NK-92 treated with Interleukin-12 subunit alpha and Interleukin-12 subunit beta, amount 100 ng/mL, for 24 hours (cell line): ENCODE measurements at regions not wholly inside any gene's neighbourhood (a gene's known extent, or its start where the extent isn't known, plus 50 kb on each side); places are given as distances from the start of the nearest gene placed in this dataset.
"Not testable (repeated sequence)": the region's sequence is repeated elsewhere in the genome, so short reads cannot be mapped to it uniquely, and the experiment has no call there.

Experiments used
- DNase-seq: peaks from one replicate; lab custom pipeline; 2025; lab: John Stamatoyannopoulos, UW

DNA sequence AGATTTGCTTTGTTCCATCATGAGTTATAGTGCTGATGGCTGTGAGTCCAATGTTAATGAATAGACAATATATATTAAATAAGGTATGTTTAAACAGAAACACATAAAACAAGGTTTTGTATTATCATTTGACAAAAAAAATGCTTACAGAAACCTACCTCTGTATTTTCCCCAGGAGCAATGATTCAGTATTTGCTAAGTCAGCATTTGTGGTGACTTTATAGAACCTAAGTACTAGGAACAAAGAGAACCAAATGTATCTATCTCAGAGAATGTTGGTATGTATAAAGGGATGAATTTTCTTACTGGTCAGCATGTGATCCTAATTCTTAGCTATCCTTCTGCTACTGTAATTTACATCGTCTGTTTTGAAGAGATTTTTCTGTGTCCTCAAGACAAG lies 421.5 kb upstream of the SEL1L start:
- no peak for DNase-seq

DNA sequence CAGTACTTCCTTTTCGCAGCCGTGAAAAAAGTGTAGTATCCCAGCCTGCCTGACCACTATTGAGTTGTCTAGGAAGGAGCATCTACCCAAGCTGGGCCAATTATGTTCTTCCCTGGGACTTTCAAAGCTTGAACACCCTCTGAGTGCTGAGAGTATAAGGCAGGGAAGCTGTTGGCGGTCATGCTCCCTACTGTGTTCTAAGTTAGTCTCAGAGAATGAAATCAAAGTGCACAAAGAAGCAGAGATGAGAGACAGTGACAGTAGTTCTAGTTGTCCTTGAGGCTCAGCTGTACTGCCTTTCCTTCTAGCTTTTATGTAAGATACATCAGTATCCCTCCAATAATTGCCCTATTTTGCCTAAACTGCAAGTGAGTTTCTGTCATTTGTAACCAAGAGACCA lies 427.1 kb upstream of the SEL1L start:
- no peak for DNase-seq

DNA sequence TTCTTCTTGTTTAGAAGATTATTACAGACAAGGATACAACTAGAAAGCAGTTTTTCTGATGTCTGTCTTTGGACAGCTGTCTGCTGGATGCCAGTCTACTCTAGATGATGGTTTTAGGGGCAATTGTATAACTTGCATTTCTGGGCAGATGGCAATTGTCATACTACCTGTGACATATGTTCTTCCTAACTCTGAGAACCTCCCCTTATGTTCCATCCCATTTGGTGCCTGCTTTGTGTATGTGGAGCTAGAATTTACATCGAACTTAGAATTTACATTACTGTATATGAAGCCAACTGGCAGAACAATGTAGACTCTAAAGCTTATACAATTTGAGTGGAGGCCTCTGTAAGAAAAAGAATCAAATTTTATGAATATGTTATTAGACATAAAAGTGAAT lies 430.2 kb upstream of the SEL1L start:
- DNase-seq, result no peak

DNA sequence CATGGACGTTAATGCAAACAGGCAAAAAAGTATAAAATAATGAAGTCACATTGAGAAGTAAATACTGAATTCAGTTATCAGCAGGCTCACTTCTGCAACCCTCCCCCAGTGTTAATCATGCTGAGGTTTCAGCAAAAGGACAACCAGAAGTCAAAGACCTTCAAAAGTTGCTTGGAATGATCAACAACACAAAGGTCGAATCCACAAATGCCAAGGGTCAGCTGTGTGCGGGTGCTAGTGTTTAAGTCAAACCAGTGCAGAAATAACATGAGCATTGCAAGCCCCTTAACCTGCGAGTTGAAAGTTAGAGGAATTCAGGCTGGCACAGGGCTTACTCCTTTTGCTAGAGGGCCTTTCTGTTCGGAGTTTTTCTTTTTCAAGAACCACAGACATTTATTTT lies 436.7 kb upstream of the SEL1L start:
- no peak for DNase-seq

DNA sequence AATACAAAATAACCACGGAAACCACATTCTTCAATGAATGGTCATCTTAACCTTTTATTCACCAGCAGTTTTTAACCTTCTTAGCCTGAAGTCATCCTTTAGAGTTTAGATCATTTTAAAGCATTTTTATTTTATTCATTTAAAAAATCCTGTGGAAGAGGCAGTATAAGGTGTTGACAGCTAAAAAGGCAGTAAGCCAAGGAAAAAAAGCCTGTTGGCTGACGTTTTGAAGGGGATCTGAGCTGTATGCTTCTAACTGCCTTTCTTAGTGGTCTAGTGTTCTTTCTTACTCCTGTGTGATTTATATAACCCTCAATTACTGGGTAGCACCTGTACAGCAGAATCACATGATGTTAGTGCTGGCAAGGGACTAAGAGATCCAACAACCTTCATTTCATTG lies 438.3 kb upstream of the SEL1L start:
- DNase-seq, result no peak

DNA sequence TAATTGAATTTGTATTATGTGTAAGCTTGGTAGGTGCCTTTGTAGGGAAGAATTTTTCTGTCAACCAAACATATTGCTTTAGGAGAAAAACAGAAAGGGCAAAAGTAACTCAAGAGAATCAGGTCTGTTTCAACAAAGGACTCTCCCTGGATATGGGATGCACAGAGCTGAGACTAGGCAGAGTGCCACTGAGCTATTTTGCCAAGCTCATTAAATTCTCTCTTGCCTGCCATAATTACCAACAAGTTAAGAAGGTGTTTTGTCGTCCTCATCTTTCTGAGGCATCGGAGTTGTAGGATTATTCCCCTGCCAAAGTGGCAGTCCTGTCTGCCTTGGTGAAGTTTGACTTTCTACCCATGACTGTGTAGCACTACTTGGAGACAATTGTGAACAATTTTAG lies 438.9 kb upstream of the SEL1L start:
- DNase-seq, result no peak

DNA sequence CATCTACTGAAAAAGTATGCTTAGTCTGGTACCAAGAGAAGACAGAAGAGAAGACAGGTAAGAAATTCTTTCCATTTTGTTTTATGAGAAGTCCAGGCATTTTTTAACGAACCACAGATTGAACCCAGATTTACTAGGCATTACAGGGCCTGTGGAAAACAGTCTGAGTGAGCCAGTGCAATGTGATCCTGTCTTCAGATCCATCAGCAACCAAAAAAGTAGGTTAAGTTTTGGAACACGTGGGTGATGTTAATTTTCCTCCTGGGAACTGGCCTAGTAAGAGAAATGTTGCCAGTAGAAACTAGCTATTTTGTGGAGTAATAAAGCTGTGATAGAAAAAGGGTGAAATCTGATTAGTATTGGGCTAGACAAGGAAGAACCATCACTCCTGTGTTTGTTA lies 440.9 kb upstream of the SEL1L start:
- DNase-seq, result no peak

DNA sequence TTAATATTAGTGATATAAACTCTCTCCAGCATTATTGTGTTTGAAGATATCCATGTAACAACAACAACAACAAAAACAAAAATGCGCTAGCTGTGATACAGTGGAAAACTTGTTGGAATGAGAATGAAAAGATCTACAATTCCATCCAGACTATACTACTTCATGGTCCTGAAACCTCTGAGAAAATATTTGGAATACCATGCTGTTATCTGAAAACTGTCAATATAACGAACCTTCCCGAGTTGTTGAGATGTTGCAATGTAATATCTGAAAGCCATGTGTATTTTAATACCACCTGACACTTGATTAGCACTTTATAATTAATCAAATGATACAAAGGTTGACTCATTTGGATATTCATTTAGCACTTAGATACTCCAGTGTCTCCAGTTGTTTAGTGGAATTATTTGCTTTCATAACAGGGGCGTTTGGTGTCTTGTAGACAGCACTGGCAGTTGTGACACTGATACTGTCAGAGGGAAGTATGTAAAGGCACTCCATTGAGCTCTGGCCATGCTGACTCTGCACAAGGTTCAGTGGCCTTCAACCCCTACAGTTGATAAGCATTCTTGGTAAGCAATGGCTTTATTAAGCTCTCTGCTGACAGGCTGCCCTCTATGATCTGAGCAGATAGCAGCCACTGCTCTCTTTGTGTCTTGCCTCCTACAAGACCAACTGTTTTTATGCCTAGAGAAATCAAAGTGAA lies 447.1 kb upstream of the SEL1L start:
- no peak for DNase-seq

DNA sequence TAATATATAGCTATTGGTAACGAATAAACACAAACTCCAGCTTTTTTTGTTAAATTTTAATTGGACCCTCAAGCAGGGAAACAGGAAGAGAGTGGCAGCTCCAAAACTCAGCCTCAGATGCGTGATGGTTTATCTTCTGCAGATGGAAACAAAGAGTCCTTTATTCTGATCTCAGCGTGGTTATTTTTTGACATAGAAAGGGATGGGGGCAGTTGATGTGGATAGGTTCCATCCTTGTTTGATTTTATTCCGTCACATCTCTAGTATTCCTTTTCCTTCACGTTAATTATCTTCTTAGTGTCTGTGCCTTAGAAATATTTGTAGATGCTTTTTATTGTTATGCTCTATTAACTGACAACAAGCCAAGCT lies 447.6 kb upstream of the SEL1L start:
- DNase-seq, result no peak

DNA sequence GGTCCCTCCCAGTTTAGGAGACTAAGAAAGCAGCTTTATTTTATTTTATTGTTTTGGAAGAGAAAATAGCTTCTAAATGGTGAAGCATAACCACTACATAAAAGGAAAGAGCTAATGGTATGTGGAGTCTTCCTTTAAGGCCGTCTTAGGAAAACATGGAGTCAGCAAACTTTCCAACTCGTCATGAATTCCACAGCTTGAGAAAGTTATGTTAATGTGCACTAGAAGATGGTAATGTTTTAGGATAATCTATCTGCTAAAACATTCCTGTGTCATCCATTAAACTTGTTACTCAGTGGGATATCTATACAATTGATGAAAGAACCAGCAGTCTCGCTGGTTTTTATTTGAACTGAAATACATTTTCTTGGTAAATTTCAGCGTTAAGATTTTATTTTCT lies 448.4 kb upstream of the SEL1L start:
- no peak for DNase-seq

DNA sequence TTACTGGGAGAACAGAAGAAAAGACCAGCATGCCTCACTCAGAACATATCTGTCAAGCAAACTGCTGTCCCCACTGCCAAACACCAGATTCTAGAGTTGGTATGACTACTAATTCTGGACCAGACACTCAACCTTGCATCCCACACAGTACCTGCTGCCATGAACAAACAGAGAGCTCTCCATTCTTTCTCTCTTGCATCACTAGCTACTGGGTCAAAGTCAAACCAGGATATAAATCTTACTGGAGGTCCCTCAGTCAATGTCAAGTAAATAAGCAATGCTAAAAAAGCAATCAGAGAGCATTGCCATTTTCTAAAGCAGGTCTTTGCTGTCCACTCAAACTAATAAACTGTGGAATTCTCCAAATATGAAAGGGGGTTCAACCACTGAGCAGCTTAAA lies 452.4 kb upstream of the SEL1L start:
- no peak for DNase-seq

DNA sequence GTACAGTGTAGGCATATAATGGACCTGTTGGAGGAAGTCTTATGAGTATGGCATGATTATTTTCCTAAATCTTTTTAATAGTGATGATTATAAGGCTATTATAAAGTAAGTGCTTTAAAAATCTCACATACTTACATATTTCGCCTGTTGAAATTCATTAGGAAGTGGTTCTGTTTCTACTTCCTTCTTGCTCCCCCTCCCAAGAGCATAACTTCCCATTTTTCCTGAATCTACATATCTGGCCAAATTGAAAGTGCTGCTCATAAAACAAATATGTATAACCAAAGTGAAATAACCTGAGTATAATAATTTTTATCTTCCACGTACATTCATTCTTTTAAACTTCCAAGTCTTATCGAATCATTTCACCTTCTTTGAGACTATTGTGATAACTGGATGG lies 455.6 kb upstream of the SEL1L start:
- DNase-seq, result no peak

DNA sequence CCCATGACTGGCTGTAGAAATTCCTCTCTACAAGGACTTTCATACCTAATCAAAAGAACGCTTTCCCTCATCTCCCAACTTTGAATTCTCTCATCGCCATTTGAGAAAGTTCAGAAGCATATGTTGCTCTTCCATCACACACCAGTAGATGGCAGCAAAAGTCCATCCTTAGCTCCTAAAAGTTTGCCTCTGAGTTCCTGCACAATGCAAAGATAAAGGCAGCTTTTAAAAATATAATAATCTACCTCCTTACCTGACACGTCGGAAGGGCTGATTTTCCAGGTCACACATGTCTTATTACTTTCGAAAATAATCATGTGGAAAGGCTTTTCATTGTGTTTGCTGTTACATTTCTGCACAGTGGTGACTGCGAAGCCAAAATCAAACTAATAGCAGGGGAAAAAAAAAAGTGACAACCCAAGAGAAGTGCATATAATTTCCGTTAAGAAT lies 456.7 kb upstream of the SEL1L start:
- no peak for DNase-seq

DNA sequence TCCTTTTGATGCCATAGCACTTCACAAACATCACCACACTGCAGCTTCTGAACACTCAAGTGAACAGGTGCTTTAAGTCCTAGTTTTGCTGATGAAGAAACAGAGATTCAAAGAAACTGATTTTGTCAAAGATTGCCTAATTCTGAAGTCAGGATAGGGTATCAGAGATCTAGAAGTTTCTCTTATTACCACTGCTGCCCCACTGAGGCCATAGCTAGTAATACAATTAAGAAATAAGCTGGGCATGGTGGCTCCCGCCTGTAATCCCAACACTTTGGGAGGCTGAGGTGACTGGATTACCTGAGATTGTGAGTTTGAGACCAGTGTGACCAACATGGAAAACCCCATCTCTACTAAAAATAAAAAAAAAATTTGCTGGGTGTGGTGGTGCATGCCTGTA lies 458.3 kb upstream of the SEL1L start:
- no peak for DNase-seq

DNA sequence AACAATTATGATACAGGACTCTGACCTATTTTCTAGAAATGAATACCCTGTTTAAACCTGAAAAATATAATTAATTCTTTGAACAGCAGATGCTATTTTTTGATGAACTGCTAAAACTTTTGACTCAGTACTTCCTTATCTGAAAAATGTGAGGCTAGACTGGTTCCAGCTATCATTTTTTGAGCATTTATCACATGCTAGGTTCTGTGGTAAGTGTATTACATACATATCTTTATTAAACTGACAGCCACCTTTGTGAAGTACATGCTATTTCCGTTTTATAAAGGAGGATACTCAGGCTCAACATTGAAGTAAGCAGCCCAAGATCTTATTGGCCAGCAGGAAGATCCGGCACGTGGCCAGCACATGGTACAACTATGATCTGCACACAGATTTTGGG lies 459.8 kb upstream of the SEL1L start:
- no peak for DNase-seq

DNA sequence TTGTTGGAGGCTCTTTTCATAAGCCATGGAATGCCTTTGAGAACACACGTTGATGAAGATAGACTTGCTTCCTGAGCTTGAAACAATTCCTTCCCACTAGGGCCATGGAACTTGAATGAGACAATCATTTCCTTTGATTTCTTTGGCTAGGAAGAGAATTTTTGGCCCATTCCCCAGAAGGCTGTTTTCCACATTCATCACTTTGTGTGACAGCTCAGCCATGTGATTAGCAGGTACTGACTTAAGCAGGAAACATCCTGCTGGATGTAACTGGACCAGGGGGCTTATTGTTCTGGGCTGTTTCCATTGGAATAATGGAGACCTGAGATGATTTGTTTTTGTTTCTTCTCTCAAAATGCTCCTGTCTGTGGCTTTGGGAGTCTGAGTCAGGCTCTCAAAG lies 469.8 kb upstream of the SEL1L start:
- no peak for DNase-seq

DNA sequence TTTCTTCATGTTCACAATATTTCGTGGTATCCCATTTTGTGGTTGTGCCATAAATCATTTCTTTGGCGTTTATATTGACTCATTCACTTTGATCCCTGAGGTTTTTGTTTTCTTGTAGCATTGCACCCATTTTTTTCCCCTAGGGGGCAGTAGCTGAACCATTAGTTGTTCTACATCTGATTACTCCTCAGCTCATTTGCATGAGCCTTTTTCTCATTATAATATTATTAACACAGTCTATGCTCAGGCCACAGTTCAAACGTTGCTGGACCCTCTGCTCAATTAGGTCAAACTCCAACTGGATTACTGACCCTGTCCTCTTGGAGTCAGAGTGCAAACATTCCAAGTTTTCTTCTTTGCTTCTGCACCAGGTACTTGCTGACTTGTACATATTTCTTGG lies 475.4 kb upstream of the SEL1L start:
- no peak for DNase-seq

DNA sequence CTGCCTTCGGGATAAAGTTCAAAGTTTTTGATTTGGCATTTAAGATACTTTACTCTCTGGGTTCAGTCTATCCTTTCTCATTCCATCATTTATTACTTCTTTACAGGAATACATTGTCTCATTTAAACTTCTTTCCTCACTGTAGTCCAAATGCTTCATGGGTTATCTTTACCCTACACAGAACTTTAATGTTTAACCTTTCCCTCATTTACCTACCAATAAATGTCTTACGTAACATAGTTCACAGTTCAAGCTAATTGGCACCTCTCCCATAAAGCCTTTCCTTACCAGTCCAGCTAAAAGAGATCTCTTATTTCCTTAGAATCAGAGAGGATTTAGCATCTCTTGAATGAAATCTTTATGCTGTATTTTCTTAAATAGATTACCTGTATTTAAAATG lies 476.3 kb upstream of the SEL1L start:
- DNase-seq, result no peak

DNA sequence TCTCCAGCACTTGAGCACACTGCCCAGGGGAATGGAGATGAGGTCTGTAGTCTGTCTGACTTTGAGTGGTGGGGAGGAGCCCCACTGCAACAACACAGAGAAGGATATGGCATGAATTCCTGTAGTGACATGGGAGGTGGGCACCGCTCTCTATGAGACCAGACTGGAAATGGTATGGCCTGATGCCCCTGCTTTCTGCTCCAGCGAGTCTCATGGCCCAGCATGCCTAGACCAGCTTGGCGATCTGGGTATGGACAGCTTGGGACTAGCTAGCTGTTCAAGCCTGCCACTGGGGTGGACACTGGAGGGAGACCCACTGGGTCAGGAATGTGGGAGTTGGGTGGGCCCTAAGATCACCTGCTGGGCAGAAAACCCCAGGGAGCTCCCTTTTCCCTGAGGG lies 477.8 kb upstream of the SEL1L start:
- no peak for DNase-seq

DNA sequence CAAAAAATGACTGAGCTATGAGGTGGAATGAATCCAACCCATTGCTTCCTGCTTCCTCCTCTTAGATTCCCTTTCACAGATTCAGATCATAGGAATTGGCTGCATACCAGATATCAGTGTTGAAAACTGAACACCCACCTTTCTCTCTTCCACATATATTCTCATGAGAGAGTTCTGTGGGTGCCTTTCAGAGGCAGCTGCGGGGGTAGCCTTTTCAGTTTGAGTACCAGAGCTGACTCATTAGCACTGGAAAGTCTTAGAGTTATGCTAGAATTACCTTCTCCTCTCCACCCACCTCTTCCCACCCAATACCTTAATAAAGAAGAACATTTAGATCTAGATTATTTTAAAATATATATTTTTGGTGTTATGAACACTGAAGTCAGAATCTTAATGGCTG lies 495.4 kb upstream of the SEL1L start:
- no peak for DNase-seq

DNA sequence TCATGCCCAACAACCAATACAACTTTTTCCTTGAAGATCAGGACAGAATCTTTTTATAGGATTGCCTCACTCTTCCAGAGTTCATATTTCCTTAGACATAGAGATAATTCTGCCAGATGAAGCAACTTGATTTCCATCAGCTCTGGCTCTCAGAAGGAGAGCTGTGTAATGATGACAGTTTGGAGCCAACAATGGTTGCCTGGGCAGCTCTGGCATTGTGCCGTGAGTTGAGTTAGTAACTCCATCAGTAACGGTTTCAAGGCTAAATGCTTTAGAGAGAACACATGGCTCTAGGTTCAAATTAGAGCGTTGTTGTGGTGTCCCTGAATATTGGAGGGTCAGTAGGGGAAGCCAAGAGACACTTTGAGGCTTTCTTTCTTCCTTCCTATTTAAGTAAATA lies 501.7 kb upstream of the SEL1L start:
- no peak for DNase-seq

DNA sequence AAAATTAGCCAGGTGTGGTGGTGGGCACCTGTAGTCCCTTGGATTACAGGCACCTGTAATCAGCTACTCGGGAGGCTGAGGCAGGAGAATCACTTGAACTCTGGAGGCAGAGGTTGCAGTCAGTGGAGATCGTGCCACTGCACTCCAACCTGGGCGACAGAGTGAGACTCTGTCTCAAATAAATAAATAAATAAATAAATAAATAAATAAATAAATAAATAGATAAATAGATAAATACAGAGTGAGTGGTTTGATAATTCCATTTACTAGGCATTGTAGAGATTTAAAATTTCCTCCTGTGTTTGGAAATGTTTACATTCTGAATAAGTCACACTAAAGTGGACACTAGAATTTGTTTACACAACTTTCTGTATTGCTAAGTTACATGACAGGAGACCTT lies 504.4 kb upstream of the SEL1L start:
- DNase-seq, result not testable (repeated sequence)

DNA sequence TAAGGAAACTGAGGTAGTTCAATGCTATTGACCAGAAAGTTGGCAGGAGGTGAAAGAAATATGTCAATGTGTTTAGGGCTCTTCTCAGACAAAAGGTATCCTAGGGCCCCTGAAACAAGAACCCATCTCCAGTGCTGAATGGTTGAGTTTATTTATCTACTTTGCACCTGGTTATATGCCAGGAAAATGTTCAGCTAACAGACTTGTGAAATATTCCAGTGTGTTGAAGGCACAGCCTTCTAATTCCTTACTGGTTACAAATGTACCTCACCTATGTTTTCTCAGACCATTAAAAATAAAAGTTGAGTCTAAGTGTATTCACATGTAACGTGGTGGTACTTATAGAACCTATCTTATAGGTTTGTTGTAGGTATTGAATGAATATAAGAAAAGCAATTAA lies 511.7 kb upstream of the SEL1L start:
- no peak for DNase-seq

DNA sequence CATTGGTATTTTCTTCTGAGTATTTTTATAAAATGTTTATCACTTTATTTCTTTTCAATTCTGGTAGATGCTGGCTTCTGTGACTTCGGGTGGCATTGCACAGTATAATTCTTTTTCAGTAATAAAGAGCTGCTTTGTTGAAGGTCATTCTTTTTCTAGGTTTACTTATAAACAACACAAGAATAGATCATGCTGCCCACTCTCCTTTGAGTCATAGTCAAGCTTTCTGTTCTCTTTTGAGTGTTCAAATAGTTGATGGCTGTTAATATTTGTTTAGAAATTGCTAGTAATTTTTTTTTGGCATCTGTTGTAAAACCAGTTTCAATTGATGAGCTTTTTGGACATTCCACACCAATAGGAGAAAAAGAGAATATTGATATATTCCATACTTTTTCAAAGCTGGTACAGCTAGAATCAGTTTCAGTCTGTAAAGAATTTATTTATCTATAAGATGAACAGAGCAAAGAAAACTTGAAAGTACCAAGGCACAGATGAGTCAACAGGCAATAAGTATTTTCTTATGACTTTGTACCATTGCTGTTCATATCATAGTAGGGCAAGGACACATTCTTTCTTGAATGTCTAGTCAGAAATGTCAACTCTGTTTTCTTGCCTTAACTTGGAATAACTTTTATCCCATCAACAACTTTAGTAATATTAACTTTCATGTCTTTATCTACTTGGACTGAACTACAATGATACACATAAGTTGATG lies 513.0 kb upstream of the SEL1L start:
- no peak for DNase-seq
